ENCODE measurements at regions not wholly inside any gene's neighbourhood (a gene's known extent, or its start where the extent isn't known, plus 50 kb on each side); places are given as distances from the start of the nearest gene placed in this dataset.

GRCh38 chrX:13485167-13485566, 84.2 kb upstream of the EGFL6 start:
- 86% methylated on average over 2 of the region's 2 CpGs for WGBS (ENCODE audit: low lambda C conversion rate)
- no peaks in the 10 kb centered on the region for H3K79me2 ChIP-seq (ENCODE audit: insufficient read depth)
- peaks cover 33% of the 10 kb centered on the region for H3F3A ChIP-seq (replicated peaks; ENCODE audit: insufficient read depth)
- no peaks in the 10 kb centered on the region for H3K36me3 ChIP-seq (replicated peaks in 1 of 2; ENCODE audit: control insufficient read depth in 1 of 2, insufficient read depth in 2 of 2, low read length in 1 of 2)
- H3K9ac ChIP-seq = no peak overlapping the region
- no peaks in the 10 kb centered on the region for H4K20me1 ChIP-seq (ENCODE audit: insufficient read depth)
- no peak overlapping the region for H3K4me2 ChIP-seq
- DNase-seq = no peak
- no peak overlapping the region for H3K4me3 ChIP-seq (ENCODE audit: low read depth in 2 of 2, low read length in 1 of 2)
- CTCF ChIA-PET = interaction anchor here (1.1 to 2.6 kb wide), 2 partner anchors 10 to 539 kb away, joined by 3 to 14 read pairs; no protein-coding TSS in a partner anchor
- POLR2A ChIA-PET = no interaction called here
- H3K4me1 ChIP-seq (ENCODE audit: control insufficient read depth in 1 of 2, insufficient read depth in 2 of 2, low read depth in 1 of 2, low read length in 1 of 2) = peaks cover 0 to 11% of the 10 kb centered on the region in 2 experiments; a peak in 3 of 4 replicates
- no peak overlapping the region; a peak in 1 of 4 replicates for H3K27ac ChIP-seq (ENCODE audit: low read depth in 2 of 2, low read length in 1 of 2)
- H3K9me2 ChIP-seq = no peaks in the 10 kb centered on the region
- H3K27me3 ChIP-seq (ENCODE audit: insufficient read depth) = no peaks in the 10 kb centered on the region
- H3K9me3 ChIP-seq = no peaks in the 10 kb centered on the region
- no peak overlapping the region for H2AFZ ChIP-seq (ENCODE audit: low read depth)
- TF ChIP-seq JUND (IDR thresholded peaks at IDR 0.05) (no peak), CTCF (IDR thresholded peaks at IDR 0.05) (no peak), RAD21 (IDR thresholded peaks at IDR 0.05; ENCODE audit: low read length) (no peak), NFIC (IDR thresholded peaks at IDR 0.05; ENCODE audit: borderline replicate concordance) (no peak), RFX5 (IDR thresholded peaks at IDR 0.05; ENCODE audit: low read length) (no peak), EP300 (IDR thresholded peaks at IDR 0.05; ENCODE audit: borderline replicate concordance in 1 of 2, low read depth in 1 of 2, low read length in 1 of 2) (no peak)

GRCh38 chrX:13483773-13484172, 85.6 kb upstream of the EGFL6 start:
- Histone ChIP-seq H3K4me2 (no peak overlapping the region), H3F3A (replicated peaks; ENCODE audit: insufficient read depth) (peaks cover 28% of the 10 kb centered on the region), H3K9me2 (no peaks in the 10 kb centered on the region), H3K9me3 (no peaks in the 10 kb centered on the region), H4K20me1 (ENCODE audit: insufficient read depth) (no peaks in the 10 kb centered on the region), H3K4me3 (ENCODE audit: low read depth in 2 of 2, low read length in 1 of 2) (no peak overlapping the region), H3K9ac (no peak overlapping the region), H2AFZ (ENCODE audit: low read depth) (no peak overlapping the region), H3K27me3 (ENCODE audit: insufficient read depth) (no peaks in the 10 kb centered on the region), H3K79me2 (ENCODE audit: insufficient read depth) (no peaks in the 10 kb centered on the region), H3K27ac (ENCODE audit: low read depth in 2 of 2, low read length in 1 of 2) (no peak overlapping the region), H3K36me3 (replicated peaks in 1 of 2; ENCODE audit: control insufficient read depth in 1 of 2, insufficient read depth in 2 of 2, low read length in 1 of 2) (no peaks in the 10 kb centered on the region), H3K4me1 (ENCODE audit: control insufficient read depth in 1 of 2, insufficient read depth in 2 of 2, low read depth in 1 of 2, low read length in 1 of 2) (peaks cover 0 to 11% of the 10 kb centered on the region in 2 experiments; a peak in 3 of 4 replicates)
- ChIA-PET CTCF (interaction anchor here (2.6 kb wide), 1 partner anchor 537 kb away, joined by 14 read pairs; no protein-coding TSS in a partner anchor), POLR2A (no interaction called here)
- WGBS (ENCODE audit: low lambda C conversion rate) = 72% methylated on average over 3 of the region's 3 CpGs
- no peak for DNase-seq
- no peak for TF ChIP-seq PBX3 (IDR thresholded peaks at IDR 0.05)
- no peak for TF ChIP-seq FOXJ3 (CRISPR knock-in tag; IDR thresholded peaks at IDR 0.05)
- no peak for TF ChIP-seq YY1 (IDR thresholded peaks at IDR 0.05; ENCODE audit: low read depth)
- no peak for TF ChIP-seq RAD21 (IDR thresholded peaks at IDR 0.05; ENCODE audit: low read length)
- TF ChIP-seq MEF2A (IDR thresholded peaks at IDR 0.05; ENCODE audit: borderline replicate concordance, low read depth) = no peak
- TF ChIP-seq GABPA (IDR thresholded peaks at IDR 0.05; ENCODE audit: low read depth) = no peak
- TF ChIP-seq SMC3 (IDR thresholded peaks at IDR 0.05; ENCODE audit: low read depth, low read length) = no peak
- TF ChIP-seq SIN3A (IDR thresholded peaks at IDR 0.05; ENCODE audit: borderline replicate concordance, low read depth, low read length) = no peak
- TF ChIP-seq EZH2phosphoT487 (IDR thresholded peaks at IDR 0.05; ENCODE audit: borderline replicate concordance, low read depth) = no peak
- no peak for TF ChIP-seq FOXM1 (IDR thresholded peaks at IDR 0.05; ENCODE audit: low read depth)
- no peak for TF ChIP-seq MAX (IDR thresholded peaks at IDR 0.05; ENCODE audit: low read depth)
- TF ChIP-seq EP300 (IDR thresholded peaks at IDR 0.05; ENCODE audit: borderline replicate concordance in 1 of 2, low read depth in 1 of 2, low read length in 1 of 2) = no peak
- TF ChIP-seq MXI1 (IDR thresholded peaks at IDR 0.05; ENCODE audit: low read depth, low read length) = no peak
- no peak for TF ChIP-seq GATA2 (CRISPR knock-in tag; IDR thresholded peaks at IDR 0.05)
- TF ChIP-seq RCOR1 (IDR thresholded peaks at IDR 0.05; ENCODE audit: low read length) = no peak
